Endodermal cell (in vitro differentiated cells): ENCODE measurements at regions not wholly inside any gene's neighbourhood (a gene's known extent, or its start where the extent isn't known, plus 50 kb on each side); places are given as distances from the start of the nearest gene placed in this dataset.
A peak's percentile ranks its signal among the peaks of the same experiment; 100 is the strongest.

Source experiments
- DNase-seq: peaks from one replicate; pipeline ENCODE4 v3.0.0-alpha.2; 2017
- H3K27ac ChIP-seq: 2 replicates; pipeline ENCODE4 v1.5.1; 2013; ENCODE audit warnings: mild to moderate bottlenecking, low read depth, low read length, moderate library complexity
- H3K27me3 ChIP-seq: 2 replicates; pipeline ENCODE4 v1.6.1; 2013; ENCODE audit warnings: mild to moderate bottlenecking, low read length, moderate library complexity; ENCODE audit not compliant: insufficient read depth, control insufficient read depth, poor library complexity, severe bottlenecking
- H3K36me3 ChIP-seq: 2 replicates; pipeline ENCODE4 v1.7.0; 2013; ENCODE audit warnings: mild to moderate bottlenecking, low read length, moderate library complexity; ENCODE audit not compliant: control insufficient read depth, insufficient read depth
- H3K4me1 ChIP-seq: one replicate; pipeline ENCODE4 v1.7.0; 2013; ENCODE audit warnings: low read length; ENCODE audit not compliant: control insufficient read depth, insufficient read depth
- H3K4me3 ChIP-seq: 2 replicates; pipeline ENCODE4 v1.5.1; 2013; ENCODE audit warnings: mild to moderate bottlenecking, low read length, moderate library complexity
- H3K9ac ChIP-seq: 2 replicates; pipeline ENCODE4 v1.6.1; 2013; ENCODE audit warnings: mild to moderate bottlenecking, low read length, moderate library complexity; ENCODE audit not compliant: poor library complexity, severe bottlenecking; ENCODE audit errors: extremely low read depth
- H3K9me3 ChIP-seq: 2 replicates; pipeline ENCODE4 v1.6.1; 2013; ENCODE audit warnings: mild to moderate bottlenecking, low read length, moderate library complexity; ENCODE audit not compliant: control insufficient read depth
- H3K27ac Mint-ChIP-seq: 2 replicates; pipeline ENCODE4 v1.8.0; 2020; ENCODE audit warnings: mixed read lengths
- H3K27me3 Mint-ChIP-seq: 2 replicates; pipeline ENCODE4 v1.8.0; 2021; ENCODE audit warnings: mild to moderate bottlenecking, mixed read lengths; ENCODE audit not compliant: insufficient read depth
- H3K36me3 Mint-ChIP-seq: 2 replicates; pipeline ENCODE4 v1.8.0; 2020; ENCODE audit warnings: low read depth, mixed read lengths
- H3K4me1 Mint-ChIP-seq: 2 replicates; pipeline ENCODE4 v1.8.0; 2020; ENCODE audit warnings: mixed read lengths
- H3K4me3 Mint-ChIP-seq: 2 replicates; pipeline ENCODE4 v1.8.0; 2020; ENCODE audit warnings: mild to moderate bottlenecking, moderate library complexity, mixed read lengths
- H3K9me3 Mint-ChIP-seq: 2 replicates; pipeline ENCODE4 v1.8.0; 2020; ENCODE audit warnings: mild to moderate bottlenecking, mixed read lengths
- CTCF ChIP-seq: fragments of 200-600 bp; sonication (generic); conservative IDR thresholded peaks from 2 replicates; pipeline ENCODE4 v1.5.0; 2021; ENCODE audit warnings: antibody characterized with exemption, mild to moderate bottlenecking
- WGBS, 2 experiments: methylation state at CpG; one replicate each; pipeline versions ENCODE4 v1.1.5 to v1.1.7; 2013; ENCODE audit warnings: missing lambda C conversion rate in 2 of 2, mixed read lengths in 1 of 2; ENCODE audit not compliant: insufficient coverage in 1 of 2, insufficient read length in 1 of 2; 5-methylcytosine and 5-hydroxymethylcytosine counted together

- no peak for TF ChIP-seq CTCF
- H3K4me3 ChIP-seq: peak overlapping the region; percentile 38
- H3K4me1 ChIP-seq: no peaks in the 10 kb centered on the region
- H3K27me3 ChIP-seq: no peaks in the 10 kb centered on the region
- no peak overlapping the region for H3K27ac ChIP-seq
- H3K9ac ChIP-seq: no peak overlapping the region
- Mint-ChIP-seq H3K9me3 (peaks cover 29% of the 10 kb centered on the region), H3K36me3 (no peaks in the 10 kb centered on the region), H3K4me1 (peaks cover 26% of the 10 kb centered on the region), H3K27me3 (no peaks in the 10 kb centered on the region), H3K27ac (no peak overlapping the region), H3K4me3 (no peak overlapping the region)
- no peaks in the 10 kb centered on the region for H3K36me3 ChIP-seq
- peak; percentile 57 for DNase-seq
- peaks cover 63% of the 10 kb centered on the region for H3K9me3 ChIP-seq
- WGBS, 2 experiments: 90% methylated on average over 4 of the region's 5 CpGs; no CpG with 5 or more reads in 1 of the 2 experiments
Observed at GRCh38 chr6:105669232-105669631, 266.4 kb upstream of the PREP start.

- Histone ChIP-seq H3K27me3 (no peaks in the 10 kb centered on the region), H3K27ac (no peak overlapping the region), H3K9ac (no peak overlapping the region), H3K4me3 (no peak overlapping the region), H3K36me3 (no peaks in the 10 kb centered on the region), H3K4me1 (no peaks in the 10 kb centered on the region), H3K9me3 (peaks cover 70% of the 10 kb centered on the region)
- DNase-seq: no peak
- Mint-ChIP-seq H3K4me1 (peaks cover 26% of the 10 kb centered on the region), H3K4me3 (no peak overlapping the region), H3K9me3 (peaks cover 21% of the 10 kb centered on the region), H3K27me3 (no peaks in the 10 kb centered on the region), H3K36me3 (no peaks in the 10 kb centered on the region), H3K27ac (no peak overlapping the region)
- no peak for TF ChIP-seq CTCF
- 94 to 95% methylated on average over 8 to 12 of the region's 12 CpGs for WGBS, 2 experiments
Observed at GRCh38 chr6:105667056-105667455, 264.2 kb upstream of the PREP start.

- H3K9ac ChIP-seq: no peak overlapping the region
- no peaks in the 10 kb centered on the region for H3K4me1 ChIP-seq
- no peak overlapping the region for H3K4me3 ChIP-seq
- DNase-seq: no peak
- no peaks in the 10 kb centered on the region for H3K36me3 Mint-ChIP-seq
- H3K36me3 ChIP-seq: no peaks in the 10 kb centered on the region
- no peaks in the 10 kb centered on the region for H3K27me3 Mint-ChIP-seq
- no peak overlapping the region for H3K27ac ChIP-seq
- no peak for TF ChIP-seq CTCF
- no peaks in the 10 kb centered on the region for H3K27me3 ChIP-seq
- WGBS, 2 experiments: 96% methylated on average over 2 of the region's 2 CpGs; no CpG with 5 or more reads in 1 of the 2 experiments
- H3K27ac Mint-ChIP-seq: no peak overlapping the region
- H3K4me3 Mint-ChIP-seq: no peak overlapping the region
- peaks cover 66% of the 10 kb centered on the region for H3K9me3 ChIP-seq
- H3K9me3 Mint-ChIP-seq: peaks cover 21% of the 10 kb centered on the region
- H3K4me1 Mint-ChIP-seq: peaks cover 11% of the 10 kb centered on the region
Observed at GRCh38 chr6:105664931-105665330, 262.0 kb upstream of the PREP start.
